Vagina (tissue), 2 donors: ENCODE measurements at regions not wholly inside any gene's neighbourhood (a gene's known extent, or its start where the extent isn't known, plus 50 kb on each side); places are given as distances from the start of the nearest gene placed in this dataset.

Source experiments
- DNase-seq, 2 donors: peaks; one replicate each; pipeline ENCODE4 v3.0.0-alpha.2; 2017; ENCODE audit errors: extremely low spot score in 2 of 2
- H3K27ac ChIP-seq: fragments of 200-600 bp; sonication (generic); one replicate; pipeline ENCODE4 v1.5.1; 2019
- H3K27me3 ChIP-seq: fragments of 200-600 bp; sonication (generic); one replicate; pipeline ENCODE4 v1.5.1; 2019
- H3K36me3 ChIP-seq, 2 donors: fragments of 200-600 bp; sonication (generic); one replicate each; pipeline ENCODE4 v1.5.1; 2017 to 2019
- H3K4me1 ChIP-seq: fragments of 200-600 bp; sonication (generic); one replicate; pipeline ENCODE4 v1.5.1; 2019
- H3K4me3 ChIP-seq, 2 donors: fragments of 200-600 bp; sonication (generic); 1 replicate in 1 of 2; 2 replicates in 1 of 2; pipeline ENCODE4 v1.5.1; 2016 to 2019
- H3K9me3 ChIP-seq: fragments of 200-600 bp; sonication (generic); one replicate; pipeline ENCODE4 v1.5.1; 2019
- CTCF ChIP-seq, 3 experiments: fragments of 450-650 bp in 2 of 3; fragments of 200-600 bp in 1 of 3; sonication (generic) in 1 of 3; IDR thresholded peaks; one replicate each; pipeline ENCODE4 v1.5.1; 2017 to 2019; ENCODE audit warnings: antibody characterized with exemption in 3 of 3, mild to moderate bottlenecking in 2 of 3, moderate library complexity in 2 of 3
- POLR2A ChIP-seq, 2 donors: fragments of 450-650 bp; IDR thresholded peaks; one replicate each; pipeline ENCODE4 v1.6.1; 2017; ENCODE audit warnings: antibody characterized with exemption in 2 of 2, mild to moderate bottlenecking in 2 of 2, moderate library complexity in 2 of 2
- POLR2AphosphoS5 ChIP-seq, 2 donors: sonication (generic); formaldehyde crosslinking; IDR thresholded peaks; one replicate each; pipeline ENCODE4 v1.9.0; 2017; ENCODE audit warnings: antibody characterized with exemption in 2 of 2, mild to moderate bottlenecking in 2 of 2, low read depth in 1 of 2; ENCODE audit not compliant: insufficient read depth in 1 of 2
- intact Hi-C: fragments of 100-400 bp; cut with DNase I; formaldehyde crosslinking; loops from one replicate; pipeline ENCODE4 v1.15.1; 2023

- intact Hi-C loops = no loop called here
- H3K4me3 ChIP-seq = no peak overlapping the region
- H3K4me1 ChIP-seq = no peaks in the 10 kb centered on the region
- no peaks in the 10 kb centered on the region for H3K36me3 ChIP-seq
- H3K27ac ChIP-seq = no peak overlapping the region
- DNase-seq = no peak
- no peaks in the 10 kb centered on the region for H3K27me3 ChIP-seq
- no peak for TF ChIP-seq POLR2AphosphoS5 (IDR thresholded peaks at IDR 0.05; ENCODE audit: insufficient read depth in 1 of 2, low read depth in 1 of 2)
- no peak for TF ChIP-seq CTCF (IDR thresholded peaks at IDR 0.05)
- no peak for TF ChIP-seq POLR2A (IDR thresholded peaks at IDR 0.05)
- H3K9me3 ChIP-seq = no peaks in the 10 kb centered on the region
Measured at GRCh38 chr18:44558767-44559166, 121.9 kb upstream of the SETBP1 start.

GRCh38 chr18:44562986-44563385 lies 117.7 kb upstream of the SETBP1 start:
- intact Hi-C loops = no loop called here
- H3K9me3 ChIP-seq = no peaks in the 10 kb centered on the region

GRCh38 chr18:44564922-44565321 lies 115.8 kb upstream of the SETBP1 start:
- Histone ChIP-seq H3K27ac (no peak overlapping the region), H3K9me3 (no peaks in the 10 kb centered on the region), H3K4me3 (no peak overlapping the region), H3K4me1 (no peaks in the 10 kb centered on the region), H3K27me3 (no peaks in the 10 kb centered on the region), H3K36me3 (no peaks in the 10 kb centered on the region)
- TF ChIP-seq POLR2A (IDR thresholded peaks at IDR 0.05) = no peak
- no peak for TF ChIP-seq CTCF (IDR thresholded peaks at IDR 0.05)
- no peak for TF ChIP-seq POLR2AphosphoS5 (IDR thresholded peaks at IDR 0.05; ENCODE audit: insufficient read depth in 1 of 2, low read depth in 1 of 2)
- DNase-seq = no peak
- intact Hi-C loops = no loop called here

More at GRCh38 chr18:44562986-44563385, 117.7 kb upstream of the SETBP1 start:
- H3K36me3 ChIP-seq = no peaks in the 10 kb centered on the region
- no peaks in the 10 kb centered on the region for H3K27me3 ChIP-seq
- no peaks in the 10 kb centered on the region for H3K4me1 ChIP-seq
- DNase-seq = no peak
- TF ChIP-seq POLR2A (IDR thresholded peaks at IDR 0.05) (no peak), POLR2AphosphoS5 (IDR thresholded peaks at IDR 0.05; ENCODE audit: insufficient read depth in 1 of 2, low read depth in 1 of 2) (no peak), CTCF (IDR thresholded peaks at IDR 0.05) (no peak)
- no peak overlapping the region for H3K4me3 ChIP-seq
- H3K27ac ChIP-seq = no peak overlapping the region

- Histone ChIP-seq H3K9me3 (no peaks in the 10 kb centered on the region), H3K27ac (no peak overlapping the region), H3K27me3 (no peaks in the 10 kb centered on the region), H3K36me3 (no peaks in the 10 kb centered on the region), H3K4me1 (no peaks in the 10 kb centered on the region), H3K4me3 (no peak overlapping the region)
- intact Hi-C loops = no loop called here
- no peak for TF ChIP-seq POLR2AphosphoS5 (IDR thresholded peaks at IDR 0.05; ENCODE audit: insufficient read depth in 1 of 2, low read depth in 1 of 2)
- TF ChIP-seq POLR2A (IDR thresholded peaks at IDR 0.05) = no peak
- TF ChIP-seq CTCF (IDR thresholded peaks at IDR 0.05) = no peak
- DNase-seq = no peak
Measured at GRCh38 chr18:44568342-44568741, 112.3 kb upstream of the SETBP1 start.

GRCh38 chr18:44568986-44569385 lies 111.7 kb upstream of the SETBP1 start:
- H3K9me3 ChIP-seq = no peaks in the 10 kb centered on the region
- no peaks in the 10 kb centered on the region for H3K27me3 ChIP-seq
- H3K27ac ChIP-seq = no peak overlapping the region
- intact Hi-C loops = no loop called here
- H3K4me3 ChIP-seq = no peak overlapping the region
- H3K4me1 ChIP-seq = no peaks in the 10 kb centered on the region
- TF ChIP-seq CTCF (IDR thresholded peaks at IDR 0.05) (no peak), POLR2AphosphoS5 (IDR thresholded peaks at IDR 0.05; ENCODE audit: insufficient read depth in 1 of 2, low read depth in 1 of 2) (no peak), POLR2A (IDR thresholded peaks at IDR 0.05) (no peak)
- no peaks in the 10 kb centered on the region for H3K36me3 ChIP-seq
- no peak for DNase-seq
